Tibial nerve (tissue), 4 donors: ENCODE measurements at regions not wholly inside any gene's neighbourhood (a gene's known extent, or its start where the extent isn't known, plus 50 kb on each side); places are given as distances from the start of the nearest gene placed in this dataset.

Source experiments
- DNase-seq, 2 donors: peaks; one replicate each; pipeline ENCODE4 v3.0.0-alpha.2; 2019; ENCODE audit warnings: low spot score in 2 of 2
- H3K27ac ChIP-seq, 4 donors: fragments of 200-600 bp; sonication (generic) in 3 of 4; one replicate each; pipeline ENCODE4 v1.5.1; 2017 to 2019; ENCODE audit warnings: mild to moderate bottlenecking in 1 of 4
- H3K27me3 ChIP-seq, 2 donors: fragments of 200-600 bp; sonication (generic) in 1 of 2; one replicate each; pipeline versions ENCODE4 v1.5.1 to v1.6.0; 2017 to 2019
- H3K36me3 ChIP-seq, 3 donors: fragments of 200-600 bp; sonication (generic); one replicate each; pipeline ENCODE4 v1.5.1; 2018 to 2019
- H3K4me1 ChIP-seq, 4 donors: fragments of 200-600 bp; sonication (generic) in 3 of 4; one replicate each; pipeline ENCODE4 v1.5.1; 2017 to 2019
- H3K4me3 ChIP-seq, 4 donors: fragments of 200-600 bp; sonication (generic) in 3 of 4; one replicate each; pipeline ENCODE4 v1.5.1; 2017 to 2019; ENCODE audit warnings: mild to moderate bottlenecking in 1 of 4, moderate library complexity in 1 of 4
- H3K9me3 ChIP-seq, 4 donors: fragments of 200-600 bp; sonication (generic) in 3 of 4; one replicate each; pipeline ENCODE4 v1.5.1; 2017 to 2019
- CTCF ChIP-seq, 5 experiments: fragments of 200-600 bp in 3 of 5; fragments of 450-650 bp in 2 of 5; sonication (generic) in 3 of 5; IDR thresholded peaks; one replicate each; pipeline ENCODE4 v1.5.1; 2016 to 2019; ENCODE audit warnings: antibody characterized with exemption in 5 of 5, mild to moderate bottlenecking in 3 of 5, moderate library complexity in 2 of 5
- EP300 ChIP-seq, 2 donors: sonication (generic); formaldehyde crosslinking; IDR thresholded peaks; one replicate each; pipeline ENCODE4 v1.6.1; 2017; ENCODE audit warnings: antibody characterized with exemption in 2 of 2, mild to moderate bottlenecking in 1 of 2
- POLR2A ChIP-seq, 2 donors: fragments of 450-650 bp; IDR thresholded peaks; one replicate each; pipeline ENCODE4 v1.6.1; 2017; ENCODE audit warnings: antibody characterized with exemption in 2 of 2, mild to moderate bottlenecking in 2 of 2, moderate library complexity in 2 of 2
- WGBS, 2 donors: methylation state at CpG; one replicate each; pipeline ENCODE4 v1.1.5; 2018; 5-methylcytosine and 5-hydroxymethylcytosine counted together

- no peaks in the 10 kb centered on the region for H3K27me3 ChIP-seq
- H3K9me3 ChIP-seq, result no peaks in the 10 kb centered on the region
- H3K4me1 ChIP-seq, result peaks cover 0 to 3% (median 0%) of the 10 kb centered on the region in 4 donors
- no peaks in the 10 kb centered on the region for H3K36me3 ChIP-seq
- H3K27ac ChIP-seq, result no peak overlapping the region
- no peak overlapping the region for H3K4me3 ChIP-seq
- no peak for DNase-seq
- WGBS, 2 donors, result 58 to 68% methylated on average over 2 of the region's 2 CpGs
- TF ChIP-seq CTCF (IDR thresholded peaks at IDR 0.05) (no peak), EP300 (IDR thresholded peaks at IDR 0.05) (no peak), POLR2A (IDR thresholded peaks at IDR 0.05) (no peak)
Measured at GRCh38 chr3:152084441-152085158, 184.1 kb upstream of the MBNL1 start.

- no peak overlapping the region for H3K4me3 ChIP-seq
- H3K27me3 ChIP-seq, result no peaks in the 10 kb centered on the region
- TF ChIP-seq POLR2A (IDR thresholded peaks at IDR 0.05) (no peak), EP300 (IDR thresholded peaks at IDR 0.05) (no peak), CTCF (IDR thresholded peaks at IDR 0.05) (no peak)
- H3K27ac ChIP-seq, result no peak overlapping the region
- no peak for DNase-seq
- H3K36me3 ChIP-seq, result no peaks in the 10 kb centered on the region
- H3K4me1 ChIP-seq, result peaks cover 0 to 3% (median 0%) of the 10 kb centered on the region in 4 donors
- no peaks in the 10 kb centered on the region for H3K9me3 ChIP-seq
Measured at GRCh38 chr3:152087153-152087552, 181.6 kb upstream of the MBNL1 start.

- H3K27me3 ChIP-seq, result no peaks in the 10 kb centered on the region
- no peak overlapping the region for H3K27ac ChIP-seq
- no peak overlapping the region for H3K4me3 ChIP-seq
- peaks cover 0 to 3% (median 0%) of the 10 kb centered on the region in 4 donors for H3K4me1 ChIP-seq
- H3K36me3 ChIP-seq, result no peaks in the 10 kb centered on the region
- DNase-seq, result no peak
- H3K9me3 ChIP-seq, result no peaks in the 10 kb centered on the region
- TF ChIP-seq EP300 (IDR thresholded peaks at IDR 0.05), result no peak
- TF ChIP-seq POLR2A (IDR thresholded peaks at IDR 0.05), result no peak
- no peak for TF ChIP-seq CTCF (IDR thresholded peaks at IDR 0.05)
Measured at GRCh38 chr3:152089528-152089927, 179.2 kb upstream of the MBNL1 start.

- H3K27me3 ChIP-seq, result no peaks in the 10 kb centered on the region
- peaks cover 0 to 3% (median 0%) of the 10 kb centered on the region in 4 donors for H3K4me1 ChIP-seq
- 77 to 89% methylated on average over 1 of the region's 1 CpG for WGBS, 2 donors
- no peak for TF ChIP-seq CTCF (IDR thresholded peaks at IDR 0.05)
- TF ChIP-seq EP300 (IDR thresholded peaks at IDR 0.05), result no peak
- H3K9me3 ChIP-seq, result no peaks in the 10 kb centered on the region
- no peaks in the 10 kb centered on the region for H3K36me3 ChIP-seq
- H3K4me3 ChIP-seq, result no peak overlapping the region
- no peak overlapping the region for H3K27ac ChIP-seq
- DNase-seq, result no peak
Measured at GRCh38 chr3:152091725-152092124, 177.0 kb upstream of the MBNL1 start.

GRCh38 chr3:152093901-152094300 is 174.8 kb upstream of the MBNL1 start:
- TF ChIP-seq EP300 (IDR thresholded peaks at IDR 0.05), result no peak
- TF ChIP-seq CTCF (IDR thresholded peaks at IDR 0.05), result no peak
- no peak for TF ChIP-seq POLR2A (IDR thresholded peaks at IDR 0.05)
- Histone ChIP-seq H3K27ac (no peak overlapping the region), H3K4me1 (peaks cover 0 to 3% (median 0%) of the 10 kb centered on the region in 4 donors), H3K9me3 (no peaks in the 10 kb centered on the region), H3K27me3 (no peaks in the 10 kb centered on the region), H3K4me3 (no peak overlapping the region), H3K36me3 (no peaks in the 10 kb centered on the region)
- no peak for DNase-seq
